HepG2 (cell line): ENCODE measurements at regions not wholly inside any gene's neighbourhood (a gene's known extent, or its start where the extent isn't known, plus 50 kb on each side); places are given as distances from the start of the nearest gene placed in this dataset.
"Not testable (repeated sequence)": the region's sequence is repeated elsewhere in the genome, so short reads cannot be mapped to it uniquely, and the experiment has no call there.

Experiments used
- ATAC-seq: fragments of 200-7000 bp; cut with Tn5 transposase; 3 replicates; pipeline ENCODE4 v1.9.1; 2020; ENCODE audit warnings: mild to moderate bottlenecking, moderate library complexity
- BruUV-seq: library from RNA; stranded (reverse); fragments of 400-500 nt; replicated peaks from 2 replicates; lab custom pipeline; 2021; lab: Mats Ljungman, UMichigan
- CTCF ChIA-PET: fragments of 300-600 bp; formaldehyde crosslinking; extraction: SDS; loops from one replicate; lab custom pipeline; 2021; ENCODE audit warnings: low total read pairs, inconsistent platforms, low intra/inter-chr PET ratio; lab: Yijun Ruan, JAX
- POLR2A ChIA-PET: fragments of 350-600 bp; sonication (Branson Sonifier 250); formaldehyde crosslinking; loops from one replicate; lab custom pipeline; 2020; ENCODE audit warnings: antibody characterized with exemption, inconsistent platforms; lab: Yijun Ruan, JAX
- DNase-seq: peaks from one replicate; pipeline ENCODE4 v3.0.0-alpha.2; 2015; ENCODE audit warnings: low spot score
- FAIRE-seq: peaks from 3 replicates; lab custom pipeline; 2011; peaks lifted over from hg19 to GRCh38; lab: Jason Lieb, UNC
- H2AFZ ChIP-seq: one replicate; pipeline ENCODE4 v1.6.1; 2011; ENCODE audit warnings: low read length, inconsistent platforms
- H3K27ac ChIP-seq: fragments of 300-600 bp; 3 replicates; pipeline ENCODE4 v1.8.0; 2011; ENCODE audit warnings: mixed run types, mild to moderate bottlenecking, mixed read lengths, low read length, inconsistent platforms; ENCODE audit not compliant: insufficient read depth; ENCODE audit errors: extremely low read length
- H3K27me3 ChIP-seq, 2 experiments: fragments of 200-600 bp in 1 of 2; 2 replicates in 1 of 2; 3 replicates in 1 of 2; pipeline versions ENCODE4 v1.6.0 to v1.8.0; 2011; ENCODE audit warnings: low read length in 2 of 2, mild to moderate bottlenecking in 2 of 2, moderate library complexity in 2 of 2, inconsistent platforms in 1 of 2; ENCODE audit not compliant: insufficient read depth in 2 of 2, control insufficient read depth in 1 of 2
- H3K36me3 ChIP-seq, 2 experiments: fragments of 200-600 bp in 1 of 2; replicated peaks in 1 of 2; 2 replicates in 1 of 2; 3 replicates in 1 of 2; pipeline versions ENCODE4 v1.5.1 to v1.8.0; 2011; ENCODE audit warnings: low read length in 2 of 2, inconsistent platforms in 1 of 2; ENCODE audit not compliant: insufficient read depth in 2 of 2, control insufficient read depth in 1 of 2
- H3K4me1 ChIP-seq: 2 replicates; pipeline ENCODE4 v1.5.1; 2012; ENCODE audit warnings: low read length, inconsistent platforms; ENCODE audit not compliant: insufficient read depth
- H3K4me2 ChIP-seq: 2 replicates; pipeline ENCODE4 v1.6.0; 2011; ENCODE audit warnings: low read depth, low read length, inconsistent platforms
- H3K4me3 ChIP-seq, 3 experiments: fragments of 200-600 bp in 1 of 3; sonication (generic), shearing (Covaris generic) in 1 of 3; replicated peaks in 1 of 3; 2 replicates each; pipeline ENCODE4 v1.5.1; 2011 to 2016; ENCODE audit warnings: low read length in 3 of 3, inconsistent platforms in 2 of 3, low read depth in 2 of 3, mild to moderate bottlenecking in 2 of 3, control low read depth in 1 of 3, mixed read lengths in 1 of 3; ENCODE audit not compliant: insufficient read depth in 1 of 3
- H3K79me2 ChIP-seq: one replicate; pipeline ENCODE4 v1.6.1; 2011; ENCODE audit warnings: low read length, inconsistent platforms; ENCODE audit not compliant: insufficient read depth
- H3K9ac ChIP-seq: 2 replicates; pipeline ENCODE4 v1.6.0; 2011; ENCODE audit warnings: mild to moderate bottlenecking, low read depth, low read length, inconsistent platforms; ENCODE audit not compliant: insufficient read depth
- H3K9me3 ChIP-seq: 2 replicates; pipeline ENCODE4 v1.5.1; 2012; ENCODE audit warnings: mild to moderate bottlenecking, low read length
- H4K20me1 ChIP-seq: 2 replicates; pipeline ENCODE4 v1.6.0; 2011; ENCODE audit warnings: inconsistent platforms, mild to moderate bottlenecking, low read length, moderate library complexity; ENCODE audit not compliant: insufficient read depth
- EHMT2 ChIP-seq: fragments of 200-600 bp; sonication (generic); IDR thresholded peaks from 2 replicates; pipeline ENCODE4 v1.7.0; 2017; ENCODE audit warnings: antibody characterized with exemption, low read depth, low read length, borderline replicate concordance
- FOXM1 ChIP-seq: sonication (generic); formaldehyde crosslinking; IDR thresholded peaks from 2 replicates; pipeline ENCODE4 v1.5.0; 2020; ENCODE audit warnings: missing genetic modification reagents
- PITX1 ChIP-seq: sonication (generic); formaldehyde crosslinking; IDR thresholded peaks from 2 replicates; pipeline ENCODE4 v1.5.1; 2020; ENCODE audit warnings: mild to moderate bottlenecking, missing genetic modification reagents
- TBX3 ChIP-seq: fragments of 450-650 bp; IDR thresholded peaks from 2 replicates; pipeline ENCODE4 v1.6.1; 2017; ENCODE audit warnings: antibody characterized with exemption, mild to moderate bottlenecking, inconsistent platforms, borderline replicate concordance
- ZNF878 ChIP-seq: sonication (generic); formaldehyde crosslinking; IDR thresholded peaks from 2 replicates; pipeline ENCODE4 v1.8.1; 2023; ENCODE audit warnings: mild to moderate bottlenecking, missing genetic modification reagents, moderate library complexity
- WGBS: methylation state at CpG from one replicate; pipeline ENCODE4 v1.1.6; 2017; ENCODE audit warnings: low lambda C conversion rate; 5-methylcytosine and 5-hydroxymethylcytosine counted together
- in situ Hi-C: cut with HindIII; loops from 2 replicates; pipeline ENCODE4 v1.10.0; 2017; ENCODE audit warnings: low pct_unique_long_range_greater_than_20kb; ENCODE audit not compliant: extremely low pct_ligation_motif_present
- intact Hi-C: fragments of 100-400 bp; cut with micrococcal nuclease; formaldehyde crosslinking; loops from one replicate; pipeline ENCODE4 v1.10.0; 2022; ENCODE audit not compliant: unreplicated experiment
- TF ChIP-seq, protein P1 (sequence below): sonication (generic); formaldehyde crosslinking; IDR thresholded peaks from 2 replicates; pipeline ENCODE4 v1.5.0; 2020; ENCODE audit warnings: missing genetic modification reagents
- TF ChIP-seq, protein P2 (sequence below): sonication (generic); formaldehyde crosslinking; IDR thresholded peaks from 2 replicates; pipeline ENCODE4 v1.9.0; 2021; ENCODE audit warnings: missing genetic modification reagents, borderline replicate concordance
- TF ChIP-seq, protein P3 (sequence below): sonication (generic); formaldehyde crosslinking; IDR thresholded peaks from 2 replicates; pipeline ENCODE4 v1.8.0; 2022; ENCODE audit warnings: missing genetic modification reagents, mild to moderate bottlenecking, inconsistent platforms, borderline replicate concordance

DNA sequence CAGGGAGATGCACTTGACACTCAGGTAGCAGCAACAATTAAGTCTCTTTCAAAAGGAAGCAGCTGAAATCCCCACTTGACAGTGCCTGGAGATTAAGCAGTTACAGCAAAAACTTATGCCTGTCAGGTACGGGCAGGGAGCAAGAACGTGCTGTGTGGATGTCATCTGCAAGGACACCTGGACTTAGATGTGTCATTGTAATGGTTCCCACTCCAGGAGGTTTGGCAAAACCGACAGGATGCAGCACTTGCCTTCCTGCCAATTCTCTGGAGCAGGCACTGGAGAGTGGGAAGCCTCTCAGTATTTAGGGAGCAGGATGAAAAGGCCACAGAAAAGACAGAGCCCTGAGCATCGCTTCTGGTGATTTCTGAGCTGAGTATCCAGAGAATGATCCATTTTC is 292.4 kb downstream of the PDCD6IP start:
- ChIA-PET CTCF (no interaction called here), POLR2A (no interaction called here)
- FAIRE-seq (no peak), DNase-seq (no peak), ATAC-seq (no peak)
- Histone ChIP-seq H3K9me3 (no peaks in the 10 kb centered on the region), H3K4me1 (no peaks in the 10 kb centered on the region), H3K27me3 (no peaks in the 10 kb centered on the region), H2AFZ (no peak overlapping the region), H3K4me3 (no peak overlapping the region), H3K9ac (no peak overlapping the region), H3K79me2 (no peaks in the 10 kb centered on the region), H3K4me2 (no peak overlapping the region), H3K27ac (no peak overlapping the region), H4K20me1 (no peaks in the 10 kb centered on the region), H3K36me3 (no peaks in the 10 kb centered on the region)
- in situ Hi-C loops: no loop called here
- 0% methylated on average over 4 of the region's 4 CpGs for WGBS
- intact Hi-C loops: no loop called here
- BruUV-seq: no TSS peak
- TF ChIP-seq PITX1 (CRISPR knock-in tag) (no peak), FOXM1 (CRISPR knock-in tag) (no peak), ZNF878 (CRISPR knock-in tag) (no peak), EHMT2 (no peak), TBX3 (no peak)
- TF ChIP-seq, protein P1, sequence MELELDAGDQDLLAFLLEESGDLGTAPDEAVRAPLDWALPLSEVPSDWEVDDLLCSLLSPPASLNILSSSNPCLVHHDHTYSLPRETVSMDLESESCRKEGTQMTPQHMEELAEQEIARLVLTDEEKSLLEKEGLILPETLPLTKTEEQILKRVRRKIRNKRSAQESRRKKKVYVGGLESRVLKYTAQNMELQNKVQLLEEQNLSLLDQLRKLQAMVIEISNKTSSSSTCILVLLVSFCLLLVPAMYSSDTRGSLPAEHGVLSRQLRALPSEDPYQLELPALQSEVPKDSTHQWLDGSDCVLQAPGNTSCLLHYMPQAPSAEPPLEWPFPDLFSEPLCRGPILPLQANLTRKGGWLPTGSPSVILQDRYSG (CRISPR knock-in tag): no peak
- TF ChIP-seq, protein P2, sequence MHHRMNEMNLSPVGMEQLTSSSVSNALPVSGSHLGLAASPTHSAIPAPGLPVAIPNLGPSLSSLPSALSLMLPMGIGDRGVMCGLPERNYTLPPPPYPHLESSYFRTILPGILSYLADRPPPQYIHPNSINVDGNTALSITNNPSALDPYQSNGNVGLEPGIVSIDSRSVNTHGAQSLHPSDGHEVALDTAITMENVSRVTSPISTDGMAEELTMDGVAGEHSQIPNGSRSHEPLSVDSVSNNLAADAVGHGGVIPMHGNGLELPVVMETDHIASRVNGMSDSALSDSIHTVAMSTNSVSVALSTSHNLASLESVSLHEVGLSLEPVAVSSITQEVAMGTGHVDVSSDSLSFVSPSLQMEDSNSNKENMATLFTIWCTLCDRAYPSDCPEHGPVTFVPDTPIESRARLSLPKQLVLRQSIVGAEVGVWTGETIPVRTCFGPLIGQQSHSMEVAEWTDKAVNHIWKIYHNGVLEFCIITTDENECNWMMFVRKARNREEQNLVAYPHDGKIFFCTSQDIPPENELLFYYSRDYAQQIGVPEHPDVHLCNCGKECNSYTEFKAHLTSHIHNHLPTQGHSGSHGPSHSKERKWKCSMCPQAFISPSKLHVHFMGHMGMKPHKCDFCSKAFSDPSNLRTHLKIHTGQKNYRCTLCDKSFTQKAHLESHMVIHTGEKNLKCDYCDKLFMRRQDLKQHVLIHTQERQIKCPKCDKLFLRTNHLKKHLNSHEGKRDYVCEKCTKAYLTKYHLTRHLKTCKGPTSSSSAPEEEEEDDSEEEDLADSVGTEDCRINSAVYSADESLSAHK (CRISPR knock-in tag): no peak
- TF ChIP-seq, protein P3, sequence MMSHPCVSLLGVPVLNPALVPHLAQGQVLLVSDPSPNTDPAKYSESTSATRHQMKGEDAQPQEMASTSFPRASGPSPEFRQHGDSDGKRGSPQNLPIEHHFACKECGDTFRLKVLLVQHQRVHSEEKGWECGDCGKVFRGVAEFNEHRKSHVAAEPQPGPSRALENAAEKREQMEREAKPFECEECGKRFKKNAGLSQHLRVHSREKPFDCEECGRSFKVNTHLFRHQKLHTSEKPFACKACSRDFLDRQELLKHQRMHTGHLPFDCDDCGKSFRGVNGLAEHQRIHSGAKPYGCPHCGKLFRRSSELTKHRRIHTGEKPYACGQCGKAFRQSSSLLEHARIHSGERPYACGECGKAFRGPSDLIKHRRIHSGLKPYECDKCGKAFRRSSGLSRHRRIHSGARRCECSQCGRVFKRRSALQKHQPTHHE (CRISPR knock-in tag): no peak

- H2AFZ ChIP-seq, H3K79me2 ChIP-seq, H3K4me3 ChIP-seq, H3K4me2 ChIP-seq, H4K20me1 ChIP-seq, H3K9me3 ChIP-seq, intact Hi-C loops, BruUV-seq, H3K27ac ChIP-seq, H3K9ac ChIP-seq, ATAC-seq, FAIRE-seq, H3K4me1 ChIP-seq, CTCF ChIA-PET, H3K36me3 ChIP-seq, H3K27me3 ChIP-seq, DNase-seq, in situ Hi-C loops, POLR2A ChIA-PET: not testable (repeated sequence)
- WGBS: 0% methylated on average over 2 of the region's 9 CpGs
Measured at GRCh38 chr3:34094280-34094679, 295.9 kb downstream of the PDCD6IP start.
